Neuronal stem cell (in vitro differentiated cells): ENCODE measurements at regions not wholly inside any gene's neighbourhood (a gene's known extent, or its start where the extent isn't known, plus 50 kb on each side); places are given as distances from the start of the nearest gene placed in this dataset.

Experiments used
- DNase-seq: peaks from one replicate; pipeline ENCODE4 v3.0.0-alpha.2; 2013; ENCODE audit warnings: low spot score
- H2AFZ ChIP-seq: one replicate; pipeline ENCODE4 v1.6.1; 2013; ENCODE audit warnings: mild to moderate bottlenecking, low read length, inconsistent platforms
- H2AK5ac ChIP-seq: 2 replicates; pipeline ENCODE4 v1.6.1; 2013; ENCODE audit warnings: low read depth, mild to moderate bottlenecking, inconsistent platforms, low read length, moderate library complexity, mixed read lengths
- H2BK120ac ChIP-seq: 2 replicates; pipeline ENCODE4 v1.6.1; 2013; ENCODE audit warnings: low read depth, mild to moderate bottlenecking, inconsistent platforms, low read length, moderate library complexity, mixed read lengths
- H2BK12ac ChIP-seq: one replicate; pipeline ENCODE4 v1.6.1; 2013; ENCODE audit warnings: low read length, inconsistent platforms
- H2BK15ac ChIP-seq: 2 replicates; pipeline ENCODE4 v1.6.1; 2013; ENCODE audit warnings: mild to moderate bottlenecking, low read length, inconsistent platforms, mixed read lengths
- H2BK5ac ChIP-seq: one replicate; pipeline ENCODE4 v1.6.1; 2013; ENCODE audit warnings: inconsistent platforms, mild to moderate bottlenecking, low read length, moderate library complexity
- H3K14ac ChIP-seq: one replicate; pipeline ENCODE4 v1.6.1; 2013; ENCODE audit warnings: low read length, inconsistent platforms
- H3K18ac ChIP-seq: 2 replicates; pipeline ENCODE4 v1.6.1; 2013; ENCODE audit warnings: low read length, inconsistent platforms
- H3K23ac ChIP-seq: 2 replicates; pipeline ENCODE4 v1.6.1; 2013; ENCODE audit warnings: low read depth, mild to moderate bottlenecking, mixed read lengths, low read length, inconsistent platforms; ENCODE audit not compliant: poor library complexity
- H3K27ac ChIP-seq: replicated peaks from 3 replicates; pipeline ENCODE4 v1.5.1; 2013; ENCODE audit warnings: low read length, inconsistent platforms
- H3K27me3 ChIP-seq, 3 experiments: 2 replicates each; pipeline ENCODE4 v1.6.1; 2013; ENCODE audit warnings: low read length in 3 of 3, mild to moderate bottlenecking in 2 of 3, inconsistent platforms in 1 of 3, low read depth in 1 of 3, mixed read lengths in 1 of 3, moderate library complexity in 1 of 3; ENCODE audit not compliant: control insufficient read depth in 3 of 3, insufficient read depth in 3 of 3
- H3K36me3 ChIP-seq, 2 donors: replicated peaks in 1 of 2; 2 replicates each; pipeline ENCODE4 v1.6.1; 2013; ENCODE audit warnings: low read length in 2 of 2; ENCODE audit not compliant: control insufficient read depth in 2 of 2, insufficient read depth in 2 of 2
- H3K4ac ChIP-seq: 2 replicates; pipeline ENCODE4 v1.6.1; 2013; ENCODE audit warnings: inconsistent platforms, mild to moderate bottlenecking, low read length, moderate library complexity
- H3K4me1 ChIP-seq, 2 donors: 1 replicate in 1 of 2; 2 replicates in 1 of 2; pipeline ENCODE4 v1.6.1; 2013; ENCODE audit warnings: low read length in 2 of 2, low read depth in 1 of 2; ENCODE audit not compliant: control insufficient read depth in 2 of 2, insufficient read depth in 1 of 2
- H3K4me2 ChIP-seq: one replicate; pipeline ENCODE4 v1.6.1; 2013; ENCODE audit warnings: mild to moderate bottlenecking, low read length, inconsistent platforms; ENCODE audit not compliant: insufficient read depth, poor library complexity, severe bottlenecking
- H3K4me3 ChIP-seq, 2 donors: 2 replicates each; pipeline ENCODE4 v1.5.1; 2013; ENCODE audit warnings: low read length in 2 of 2, mild to moderate bottlenecking in 2 of 2, inconsistent platforms in 1 of 2, moderate library complexity in 1 of 2
- H3K79me1 ChIP-seq: one replicate; pipeline ENCODE4 v1.6.1; 2013; ENCODE audit warnings: low read depth, mild to moderate bottlenecking, inconsistent platforms, low read length, moderate library complexity
- H3K9ac ChIP-seq: one replicate; pipeline ENCODE4 v1.6.1; 2013; ENCODE audit warnings: mild to moderate bottlenecking, low read depth, low read length, inconsistent platforms; ENCODE audit not compliant: poor library complexity
- H3K9me3 ChIP-seq, 2 donors: replicated peaks in 1 of 2; 2 replicates each; pipeline versions ENCODE3 to v1.6.1; 2013; ENCODE audit warnings: low read length in 2 of 2, mild to moderate bottlenecking in 2 of 2, inconsistent platforms in 1 of 2, low read depth in 1 of 2, mixed read lengths in 1 of 2, moderate library complexity in 1 of 2; ENCODE audit not compliant: control insufficient read depth in 2 of 2, insufficient read depth in 1 of 2
- H4K8ac ChIP-seq: one replicate; pipeline ENCODE4 v1.6.1; 2013; ENCODE audit warnings: low read depth, mild to moderate bottlenecking, inconsistent platforms, low read length, moderate library complexity
- H4K91ac ChIP-seq: one replicate; pipeline ENCODE4 v1.6.1; 2013; ENCODE audit warnings: low read length, low read depth, mild to moderate bottlenecking, inconsistent platforms; ENCODE audit not compliant: poor library complexity
- WGBS, 2 donors: extraction: QIAGEN DNeasy Blood & Tissue Kit; methylation state at CpG; one replicate each; pipeline ENCODE4 v1.1.7; 2013; ENCODE audit warnings: missing lambda C conversion rate in 2 of 2, mixed read lengths in 1 of 2; ENCODE audit not compliant: insufficient read length in 2 of 2, insufficient replicate concordance in 1 of 2; ENCODE audit errors: extremely low coverage in 2 of 2; 5-methylcytosine and 5-hydroxymethylcytosine counted together

DNA sequence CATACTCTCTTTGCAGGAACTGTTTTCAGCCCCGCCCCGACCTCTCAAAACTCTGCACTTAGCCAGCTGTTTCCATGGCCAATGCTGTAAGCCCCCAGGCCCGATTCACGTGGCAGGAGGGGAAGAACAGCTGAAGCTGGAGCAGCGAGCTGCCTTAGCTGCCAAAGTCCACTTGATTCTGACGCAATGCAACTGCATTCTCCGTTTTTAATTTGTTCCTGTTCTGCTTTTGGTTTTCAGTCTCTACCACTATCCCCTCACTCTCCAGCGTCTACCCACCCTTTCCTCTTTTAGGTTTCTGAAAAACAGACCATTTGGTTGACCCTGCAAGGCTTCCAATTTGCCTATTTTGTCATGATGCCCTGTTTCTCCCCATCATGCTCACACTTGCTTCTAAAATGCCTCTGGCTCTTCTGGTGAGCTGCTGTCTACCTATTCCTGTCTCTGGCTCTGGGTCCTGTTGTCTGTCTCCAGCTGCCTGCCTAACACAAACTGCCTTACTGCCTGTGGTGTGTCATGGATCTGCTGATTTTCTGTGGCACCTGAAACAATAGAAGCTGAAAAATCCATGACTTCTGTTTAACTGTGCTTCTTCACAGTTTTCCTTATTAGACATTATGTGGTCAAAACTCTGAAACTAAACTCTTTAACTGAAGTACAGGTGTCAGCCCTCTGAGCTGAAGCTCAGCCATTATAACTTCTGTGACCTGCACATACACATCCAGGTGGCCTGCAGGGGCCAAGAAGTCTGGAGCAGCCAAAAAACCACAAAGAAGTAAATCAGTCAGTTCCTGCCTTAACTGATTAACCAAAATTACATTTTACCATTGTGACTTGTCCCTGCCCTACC, 160.5 kb upstream of the AGTR2 start:
- Histone ChIP-seq H3K4me2 (no peak overlapping the region), H3K4me1 (no peaks in the 10 kb centered on the region), H3K27me3 (peaks cover 0 to 38% (median 0%) of the 10 kb centered on the region in 3 experiments), H3K9me3 (no peaks in the 10 kb centered on the region), H3K23ac (no peak overlapping the region), H3K18ac (no peak overlapping the region), H2BK12ac (no peak overlapping the region), H4K8ac (no peak overlapping the region), H3K4me3 (no peak overlapping the region), H3K79me1 (no peaks in the 10 kb centered on the region), H3K14ac (no peak overlapping the region), H3K27ac (no peak overlapping the region), H2BK120ac (no peak overlapping the region), H4K91ac (no peak overlapping the region), H3K36me3 (no peaks in the 10 kb centered on the region), H2AFZ (no peak overlapping the region), H2AK5ac (no peak overlapping the region), H2BK5ac (no peak overlapping the region), H3K4ac (no peak overlapping the region), H3K9ac (no peak overlapping the region), H2BK15ac (no peak overlapping the region)
- WGBS, 2 donors, result no CpG with 5 or more reads among the region's 8 CpGs
- no peak for DNase-seq

DNA sequence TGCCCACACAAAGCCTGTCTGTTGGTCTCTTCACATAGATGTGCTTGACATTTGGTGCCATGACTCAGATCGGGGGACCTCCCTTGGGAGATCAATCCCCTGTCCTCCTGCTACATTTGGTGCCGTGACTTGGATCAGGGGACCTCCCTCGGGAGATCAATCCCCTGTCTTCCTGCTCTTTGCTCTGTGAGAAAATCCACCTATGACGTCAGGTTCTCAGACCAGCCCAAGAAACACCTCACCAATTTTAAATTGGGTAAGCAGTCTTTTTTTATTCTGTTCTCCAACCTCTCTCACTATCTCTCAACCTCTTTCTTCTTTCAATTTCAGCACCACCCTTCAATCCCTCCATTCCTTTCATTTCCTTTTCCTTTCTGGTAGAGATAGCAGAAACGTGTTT, 159.6 kb upstream of the AGTR2 start:
- H3K27ac ChIP-seq, result no peak overlapping the region
- no peak overlapping the region for H3K18ac ChIP-seq
- no peak overlapping the region for H4K8ac ChIP-seq
- H3K79me1 ChIP-seq, result no peaks in the 10 kb centered on the region
- H3K9me3 ChIP-seq, result no peaks in the 10 kb centered on the region
- H4K91ac ChIP-seq, result no peak overlapping the region
- no CpG with 5 or more reads among the region's 5 CpGs for WGBS, 2 donors
- H3K4me2 ChIP-seq, result no peak overlapping the region
- no peak for DNase-seq
- peaks cover 0 to 38% (median 0%) of the 10 kb centered on the region in 3 experiments for H3K27me3 ChIP-seq
- H2BK120ac ChIP-seq, result no peak overlapping the region
- no peak overlapping the region for H2BK15ac ChIP-seq
- no peak overlapping the region for H2BK5ac ChIP-seq
- H2AK5ac ChIP-seq, result no peak overlapping the region
- H3K4me1 ChIP-seq, result no peaks in the 10 kb centered on the region
- H2AFZ ChIP-seq, result no peak overlapping the region
- H2BK12ac ChIP-seq, result no peak overlapping the region
- no peak overlapping the region for H3K4ac ChIP-seq
- H3K14ac ChIP-seq, result no peak overlapping the region
- H3K4me3 ChIP-seq, result no peak overlapping the region
- no peak overlapping the region for H3K23ac ChIP-seq
- H3K9ac ChIP-seq, result no peak overlapping the region
- H3K36me3 ChIP-seq, result no peaks in the 10 kb centered on the region

DNA sequence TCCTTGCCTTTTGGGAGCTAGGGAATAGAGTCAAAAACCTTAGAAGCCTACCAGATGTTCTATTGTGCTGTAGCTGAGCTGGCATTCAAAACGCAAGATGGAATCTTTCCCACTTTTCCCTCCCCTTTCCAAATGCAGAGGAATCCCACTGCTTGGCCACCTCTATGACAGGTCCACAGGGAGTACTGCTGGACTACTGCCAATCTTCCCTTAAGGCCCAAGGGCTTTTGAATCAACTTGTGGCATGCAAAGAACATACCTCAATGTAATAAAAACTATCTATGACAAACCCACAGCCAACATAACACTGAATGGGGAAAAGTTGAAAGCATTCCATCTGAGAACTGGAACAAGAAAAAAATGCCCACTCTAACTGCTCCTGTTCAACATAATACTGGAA, 139.2 kb upstream of the AGTR2 start:
- H2BK15ac ChIP-seq, result no peak overlapping the region
- no peak overlapping the region for H2BK120ac ChIP-seq
- no peak overlapping the region for H3K4ac ChIP-seq
- no peak overlapping the region for H3K4me2 ChIP-seq
- no peaks in the 10 kb centered on the region for H3K4me1 ChIP-seq
- no peak overlapping the region for H3K18ac ChIP-seq
- H3K14ac ChIP-seq, result no peak overlapping the region
- no CpG with 5 or more reads among the region's 1 CpG for WGBS, 2 donors
- H3K27me3 ChIP-seq, result no peaks in the 10 kb centered on the region
- no peak overlapping the region for H2AFZ ChIP-seq
- no peak overlapping the region for H4K8ac ChIP-seq
- no peak overlapping the region for H3K4me3 ChIP-seq
- no peak overlapping the region for H2AK5ac ChIP-seq
- DNase-seq, result no peak
- H2BK12ac ChIP-seq, result no peak overlapping the region
- H3K23ac ChIP-seq, result no peak overlapping the region
- no peaks in the 10 kb centered on the region for H3K36me3 ChIP-seq
- H3K79me1 ChIP-seq, result no peaks in the 10 kb centered on the region
- no peak overlapping the region for H3K9ac ChIP-seq
- H3K27ac ChIP-seq, result no peak overlapping the region
- no peaks in the 10 kb centered on the region for H3K9me3 ChIP-seq
- H4K91ac ChIP-seq, result no peak overlapping the region
- no peak overlapping the region for H2BK5ac ChIP-seq
